GM12873 (cell line): ENCODE measurements at regions not wholly inside any gene's neighbourhood (a gene's known extent, or its start where the extent isn't known, plus 50 kb on each side); places are given as distances from the start of the nearest gene placed in this dataset.

Experiments used
- CTCF ChIP-seq: IDR thresholded peaks from 2 replicates; pipeline ENCODE4 v1.5.1; 2012; ENCODE audit warnings: low read depth, mild to moderate bottlenecking, moderate library complexity, low read length, control low read depth; ENCODE audit not compliant: insufficient read depth; ENCODE audit errors: missing control alignments

- no peak for TF ChIP-seq CTCF
Measured at GRCh38 chr1:115501476-115501875, 140.3 kb upstream of the VANGL1 start.

GRCh38 chr1:115499253-115499652, 142.5 kb upstream of the VANGL1 start:
- no peak for TF ChIP-seq CTCF

GRCh38 chr1:115496904-115497527, 144.8 kb upstream of the VANGL1 start:
- TF ChIP-seq CTCF = no peak

- TF ChIP-seq CTCF = no peak
Measured at GRCh38 chr1:115495625-115496024, 146.1 kb upstream of the VANGL1 start.

- no peak for TF ChIP-seq CTCF
Measured at GRCh38 chr1:115495111-115495510, 146.7 kb upstream of the VANGL1 start.

- TF ChIP-seq CTCF = no peak
Measured at GRCh38 chr1:115493834-115494233, 147.9 kb upstream of the VANGL1 start.

- no peak for TF ChIP-seq CTCF
Measured at GRCh38 chr1:115492880-115493279, 148.9 kb upstream of the VANGL1 start.
